GM21515 (cell line): ENCODE measurements at regions not wholly inside any gene's neighbourhood (a gene's known extent, or its start where the extent isn't known, plus 50 kb on each side); places are given as distances from the start of the nearest gene placed in this dataset.

Experiments used
- ATAC-seq: cut with Tn5 transposase; IDR thresholded peaks from one replicate; pipeline ENCODE4 v1.9.1; 2021; ENCODE audit not compliant: unreplicated experiment

DNA sequence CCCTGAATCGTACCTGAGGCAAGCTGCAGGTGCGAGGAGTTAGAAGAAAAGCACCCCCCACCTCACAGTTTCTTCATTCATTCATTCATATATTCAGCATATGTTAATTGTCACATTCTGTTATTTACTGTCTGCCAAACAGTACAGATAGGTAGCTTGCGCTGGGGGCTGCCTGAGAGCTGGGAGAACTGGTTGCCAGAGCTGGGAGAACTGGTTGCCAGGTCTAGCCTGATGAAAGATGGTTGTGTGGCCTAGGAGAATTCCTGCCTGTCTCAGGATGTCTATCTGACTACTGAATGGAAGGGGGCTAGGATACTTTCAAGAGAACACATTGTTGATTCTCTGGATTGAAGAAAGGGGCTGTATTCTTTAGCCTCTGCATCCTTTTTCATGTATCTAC lies 225.9 kb upstream of the POU3F1 start:
- no peak for ATAC-seq

DNA sequence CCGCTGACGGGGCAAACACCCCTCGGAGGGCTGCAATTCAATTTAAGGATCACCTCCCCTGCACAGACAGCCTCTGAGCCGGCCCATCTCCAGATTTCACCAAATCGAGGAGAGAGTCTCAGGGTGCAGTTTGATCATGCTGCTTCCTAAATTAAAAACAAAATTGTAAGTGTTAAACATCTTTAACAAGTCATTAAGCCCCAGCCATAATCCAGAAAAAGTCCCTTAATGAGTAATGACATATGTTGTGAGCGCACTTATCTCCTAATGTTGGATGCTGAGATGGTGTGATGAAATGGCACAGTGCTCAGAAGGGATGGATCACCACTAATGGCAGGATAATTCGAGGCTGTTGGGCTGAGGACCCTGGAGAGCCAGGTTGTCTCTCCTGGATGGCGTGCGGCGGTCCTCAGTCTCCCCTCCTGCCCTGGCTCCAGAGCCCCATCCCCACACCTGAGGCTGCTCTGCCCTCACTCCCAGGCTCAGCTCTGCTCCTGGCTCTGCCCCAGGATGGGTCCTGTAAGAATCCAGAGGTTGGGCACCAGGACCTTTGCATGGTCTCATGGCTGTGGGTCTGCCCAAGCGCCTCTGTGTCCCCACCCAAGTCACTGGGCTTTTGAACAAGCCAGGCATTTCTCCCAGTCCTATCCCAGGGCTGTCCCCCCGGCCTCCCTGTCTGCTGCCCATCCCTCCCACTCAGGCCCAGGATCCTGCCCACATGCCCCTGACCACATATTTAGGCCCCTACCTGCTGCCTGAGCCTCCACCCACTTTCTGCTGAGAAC lies 224.4 kb upstream of the POU3F1 start:
- no peak for ATAC-seq

DNA sequence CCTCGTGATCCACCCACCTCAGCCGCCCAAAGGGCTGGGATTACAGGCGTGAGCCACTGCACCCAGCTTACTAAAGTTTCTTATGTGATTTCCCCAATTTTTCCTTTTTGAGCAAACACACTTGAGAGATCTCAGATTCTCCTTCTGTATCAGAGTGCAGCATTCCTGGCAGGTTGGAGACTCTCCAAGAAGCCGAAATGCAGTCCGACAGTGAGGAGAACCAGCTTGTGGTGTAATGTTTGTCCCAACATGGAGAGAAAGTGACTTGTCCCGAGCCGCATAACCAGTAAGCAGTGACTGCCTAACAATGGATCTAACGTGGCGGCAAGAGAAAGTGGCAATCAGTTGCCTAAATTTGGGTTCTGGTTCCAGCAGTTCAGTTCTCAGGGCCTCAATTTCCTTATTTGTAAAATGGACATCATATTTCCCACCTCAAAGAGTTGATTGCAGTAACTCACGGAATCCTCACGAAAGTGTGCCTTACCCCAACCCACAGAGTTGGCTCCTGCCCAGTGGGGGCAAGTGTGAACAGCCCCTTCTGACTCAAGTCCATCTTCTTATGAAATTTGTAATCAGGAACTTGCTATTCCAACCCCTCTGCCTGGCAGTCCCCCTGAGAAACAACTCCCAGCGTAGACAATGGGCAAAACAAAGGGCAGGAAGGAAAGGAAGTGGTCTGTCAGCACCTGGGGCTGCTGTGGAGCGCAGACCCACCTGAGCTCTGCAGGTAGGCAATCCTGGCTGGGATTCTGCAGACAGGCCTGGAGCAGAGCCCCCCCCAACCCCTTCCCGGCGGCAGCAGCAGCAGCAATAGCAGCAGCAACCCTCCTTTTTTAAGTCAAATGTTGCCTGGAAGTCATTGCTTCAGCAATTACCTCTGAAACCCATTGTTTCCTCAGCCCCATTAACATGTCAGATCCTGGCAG lies 223.6 kb upstream of the POU3F1 start:
- no peak for ATAC-seq

DNA sequence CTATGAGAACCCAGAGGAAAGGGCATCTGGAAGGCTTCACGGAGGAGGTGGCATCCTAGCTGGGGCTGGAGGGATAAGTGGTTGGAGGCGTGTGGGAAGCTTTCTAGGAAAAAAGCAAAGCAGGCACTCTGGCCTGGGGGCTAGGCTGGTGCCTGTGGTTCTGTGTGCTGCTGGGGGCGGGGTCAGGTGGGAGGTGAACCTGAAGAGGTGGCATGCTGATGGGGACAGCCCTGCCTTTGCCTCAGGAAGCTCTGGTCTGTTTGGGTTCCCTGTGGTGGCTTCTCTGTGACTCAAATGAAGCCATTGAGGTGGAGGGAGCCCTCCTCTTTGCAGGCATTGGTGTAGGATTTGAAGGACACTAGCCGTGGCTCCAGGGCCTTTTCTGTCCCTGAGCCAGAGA lies 221.6 kb upstream of the POU3F1 start:
- ATAC-seq = no peak

DNA sequence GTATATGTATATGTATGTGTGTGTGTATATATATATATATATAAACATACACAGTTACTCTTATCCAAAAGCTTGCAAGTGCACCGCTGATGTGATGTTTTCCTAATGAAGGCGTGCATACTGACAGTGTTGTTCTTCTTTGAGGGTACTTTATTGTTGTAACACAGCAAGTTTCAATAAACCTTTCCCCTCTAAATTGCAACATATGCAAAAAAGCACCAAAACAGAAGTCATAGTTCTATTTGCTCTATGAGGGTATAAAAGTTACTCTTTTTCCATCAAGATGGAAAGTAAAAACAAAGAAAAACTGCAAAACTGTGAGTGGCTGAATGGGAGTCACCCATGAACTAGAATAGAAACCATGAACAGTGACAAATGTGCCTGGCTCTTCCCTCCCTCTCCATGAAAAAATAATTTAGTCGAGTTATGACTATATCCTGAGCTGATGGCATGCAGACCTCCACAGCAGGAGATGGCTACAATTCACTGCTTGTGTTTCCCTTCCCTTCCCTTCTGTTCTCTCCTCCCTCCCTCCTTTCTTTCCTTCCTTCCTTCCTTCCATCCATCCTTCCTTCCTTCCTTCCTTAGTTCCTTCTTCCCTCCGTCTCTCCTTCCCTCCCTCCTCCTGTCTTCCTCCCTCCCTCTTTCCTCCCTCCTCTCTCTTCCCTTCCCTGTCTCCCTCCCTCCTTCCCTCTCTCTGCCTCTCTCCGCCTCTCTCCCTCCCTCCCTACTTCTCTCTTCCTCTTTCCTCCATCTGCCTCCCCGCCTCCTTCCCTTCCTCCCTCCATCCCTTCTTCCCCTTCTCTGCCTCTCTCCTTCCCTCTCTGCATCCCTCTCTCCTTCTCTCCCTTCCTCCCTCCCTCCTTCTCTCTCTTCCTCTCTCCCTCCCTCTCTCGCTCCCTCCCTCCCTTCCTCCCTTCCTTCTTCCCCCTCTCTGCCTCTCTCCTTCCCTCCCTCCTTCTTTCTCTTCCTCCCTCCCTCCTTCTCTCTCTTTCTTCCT lies 220.7 kb upstream of the POU3F1 start:
- ATAC-seq = no peak

DNA sequence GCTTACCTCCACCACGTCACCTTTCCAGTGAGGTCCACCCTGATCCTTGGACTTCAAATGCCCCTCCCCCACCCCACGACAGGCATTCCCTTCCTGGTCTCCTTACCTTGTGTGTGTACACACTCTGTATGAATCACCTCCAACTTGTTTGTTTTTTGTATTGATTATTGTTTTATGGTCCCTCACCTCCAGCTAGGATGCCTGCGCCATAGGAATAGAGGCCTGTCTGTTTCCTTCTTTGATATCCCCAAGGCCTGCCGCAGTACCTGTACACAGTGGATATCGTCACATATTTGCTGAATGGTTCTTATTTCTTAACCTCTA lies 219.6 kb upstream of the POU3F1 start:
- ATAC-seq = no peak

DNA sequence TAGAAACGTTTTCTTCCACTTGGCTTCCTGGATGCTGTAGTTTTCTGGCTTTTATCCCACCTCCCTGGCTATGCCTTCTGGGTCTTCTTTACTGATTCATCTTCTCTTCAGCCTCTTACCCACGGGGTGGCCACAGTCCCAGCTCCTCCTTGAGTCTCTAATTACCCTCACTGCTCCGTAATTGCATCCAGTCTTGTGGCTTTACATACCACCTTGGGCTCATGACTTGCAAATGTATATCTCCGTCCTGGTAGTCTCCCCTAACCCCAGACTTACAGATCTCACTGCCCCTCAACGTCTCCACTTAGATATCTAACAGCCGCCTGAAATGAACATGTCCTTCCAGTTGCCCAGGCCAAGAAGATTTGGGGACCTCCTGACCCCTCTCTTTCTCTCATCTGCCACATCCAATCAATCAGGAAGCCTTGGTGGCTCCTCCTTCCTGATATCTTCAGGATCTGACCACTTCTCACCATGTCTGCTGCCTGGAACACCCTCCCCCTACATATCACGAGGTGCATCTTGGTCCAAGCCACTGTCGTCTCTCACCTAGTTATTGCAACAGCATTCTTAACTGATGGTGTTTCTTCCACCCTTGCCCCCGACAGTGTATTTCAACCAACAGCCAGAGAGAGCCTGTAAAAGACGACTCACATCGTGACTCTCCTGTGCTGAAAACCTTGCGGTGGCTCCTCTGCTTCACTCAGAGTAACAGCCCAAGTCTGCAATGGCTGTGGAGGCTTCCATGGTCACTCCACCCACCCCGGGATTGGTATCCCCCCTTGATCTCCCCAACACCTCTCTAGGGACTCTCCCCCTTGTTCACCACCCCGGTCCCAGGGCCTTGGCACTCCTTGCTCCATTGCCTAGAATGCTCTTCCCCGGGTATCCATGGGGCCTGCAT lies 219.0 kb upstream of the POU3F1 start:
- ATAC-seq = no peak

DNA sequence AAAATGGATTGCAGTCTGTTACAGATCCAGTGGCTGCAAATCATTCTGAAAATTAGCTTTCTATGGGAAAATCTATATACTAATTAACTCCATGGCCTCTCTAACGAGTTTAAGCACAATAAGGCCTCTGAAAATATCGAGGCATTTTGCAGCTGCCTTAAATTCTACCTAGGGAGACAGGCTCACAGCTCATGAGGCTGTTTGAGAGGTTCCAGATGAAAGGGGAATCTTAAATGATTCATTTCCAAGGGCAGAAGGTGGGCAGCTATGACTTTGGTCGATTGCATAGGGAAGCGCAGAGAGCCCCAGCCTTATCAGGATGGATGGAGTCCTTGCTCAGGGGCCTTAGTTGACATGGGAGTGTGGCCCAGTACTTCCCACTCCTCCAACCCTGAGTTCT lies 216.8 kb upstream of the POU3F1 start:
- no peak for ATAC-seq

DNA sequence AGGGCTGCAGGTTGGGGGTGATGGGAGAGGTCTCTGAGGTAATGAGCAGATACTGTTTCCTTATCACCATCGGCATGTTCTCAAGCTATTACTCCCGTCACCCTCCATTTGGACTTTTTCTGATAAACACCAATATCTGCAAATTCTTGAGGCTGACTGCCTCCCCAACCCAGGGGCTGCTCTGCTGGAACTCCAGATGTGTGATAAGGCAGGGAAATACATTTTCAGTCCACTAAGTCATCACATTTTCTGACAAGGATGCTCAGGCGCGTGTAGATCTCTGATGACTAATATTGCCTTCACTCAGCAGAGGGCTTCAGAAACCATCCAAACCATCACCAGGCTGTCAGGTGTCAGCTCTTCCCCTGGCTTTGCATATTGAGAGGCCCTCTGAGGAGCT lies 215.0 kb upstream of the POU3F1 start:
- no peak for ATAC-seq

DNA sequence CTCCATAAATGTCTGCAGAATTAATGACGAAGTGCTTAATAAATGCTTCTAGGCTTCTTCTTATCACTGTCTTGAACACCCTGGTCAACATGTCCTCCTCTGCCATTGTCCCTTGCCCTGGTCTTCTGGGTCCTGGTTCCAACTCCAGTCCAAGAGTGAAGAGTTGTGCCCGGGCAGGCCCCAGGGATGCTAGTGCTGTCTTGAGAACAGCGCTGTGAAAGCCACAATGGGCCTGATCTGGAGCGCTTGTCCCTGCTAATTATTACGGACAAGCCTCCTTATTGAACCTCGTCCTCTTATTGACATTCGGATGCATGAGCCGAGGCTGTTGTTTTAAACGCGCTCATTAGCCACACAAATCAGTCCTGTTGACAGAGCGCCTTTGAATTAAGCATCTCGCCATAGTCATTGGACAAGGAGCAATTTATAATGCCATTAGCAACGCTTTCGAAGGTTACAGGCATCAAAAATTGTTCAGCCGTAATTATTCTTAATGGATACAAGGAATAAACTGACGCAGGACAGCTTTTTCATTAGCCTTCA lies 211.6 kb upstream of the POU3F1 start:
- no peak for ATAC-seq

DNA sequence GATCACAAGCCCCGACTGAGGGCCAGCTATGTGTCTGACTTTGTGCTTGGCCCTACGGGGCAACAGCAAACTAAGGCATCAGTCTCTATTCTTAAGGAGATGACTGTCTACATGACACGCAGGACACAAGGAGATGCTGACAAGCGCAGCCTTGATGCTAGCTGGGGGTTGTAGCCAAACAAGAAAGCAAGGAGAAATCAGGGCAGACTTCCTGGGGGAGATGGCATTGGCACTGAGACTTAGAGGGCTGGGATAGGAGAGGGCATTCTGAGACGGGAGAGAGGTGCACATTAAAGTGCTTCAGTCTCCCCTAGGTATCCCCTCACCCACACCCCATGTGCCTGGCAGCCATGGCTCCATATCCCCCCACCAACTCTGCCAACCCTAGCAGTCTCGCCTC lies 210.8 kb upstream of the POU3F1 start:
- ATAC-seq = no peak

DNA sequence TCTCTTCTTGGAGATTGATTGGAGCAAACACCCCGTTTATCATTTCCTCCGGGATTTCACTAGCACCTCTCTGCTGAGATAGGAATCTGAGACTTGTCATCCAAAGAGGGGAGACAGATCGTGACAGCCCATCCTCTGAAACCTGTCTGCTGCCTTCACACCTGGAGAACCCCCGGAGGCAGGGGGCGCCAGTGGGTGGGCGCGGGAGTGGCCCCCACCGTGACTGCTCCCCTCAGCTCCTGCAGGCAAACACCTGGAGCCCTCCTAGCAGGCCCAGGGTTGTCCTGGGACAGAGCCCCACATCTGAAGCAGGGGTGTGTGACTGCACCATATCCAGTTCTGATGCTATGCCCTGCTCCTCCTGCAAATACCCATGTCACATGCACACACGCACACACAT lies 209.5 kb upstream of the POU3F1 start:
- ATAC-seq = no peak

DNA sequence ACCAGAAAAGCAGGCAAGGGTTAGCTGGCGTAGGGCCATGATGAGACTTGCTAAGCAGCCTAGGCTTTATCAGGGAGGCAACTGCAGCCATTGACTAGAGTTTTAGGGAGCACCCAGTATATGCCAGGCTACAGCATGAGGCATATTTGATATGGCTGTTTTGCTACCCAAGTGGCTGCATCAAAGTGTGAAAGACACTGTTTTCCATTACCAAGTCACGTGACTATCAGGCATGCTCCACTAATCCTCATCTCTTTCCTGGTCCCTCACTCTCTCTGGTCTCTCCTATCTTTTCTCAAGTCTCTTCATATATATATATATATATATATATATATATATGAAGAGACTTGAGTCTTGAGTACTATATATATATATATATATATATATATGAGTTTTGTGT lies 206.7 kb upstream of the POU3F1 start:
- no peak for ATAC-seq

DNA sequence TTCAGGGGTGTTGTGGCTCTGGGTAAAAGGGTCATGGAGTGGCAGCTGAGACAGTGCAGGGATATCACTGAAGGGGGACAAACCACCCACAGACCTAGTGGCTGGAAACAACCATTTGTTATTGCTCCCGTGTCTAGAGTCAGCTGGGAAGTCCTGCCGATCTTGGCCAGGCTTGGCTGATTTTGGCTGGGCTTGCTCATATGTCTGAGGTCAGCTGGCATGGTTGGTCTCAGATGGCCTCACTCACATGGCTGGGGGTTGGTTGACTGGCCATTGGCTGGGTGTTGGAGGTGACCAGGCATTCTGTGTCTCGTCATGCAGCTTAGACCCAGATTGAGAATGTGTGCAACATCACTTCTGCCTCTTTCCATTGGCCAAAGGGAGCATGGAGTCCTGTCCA lies 203.8 kb upstream of the POU3F1 start:
- ATAC-seq = no peak

DNA sequence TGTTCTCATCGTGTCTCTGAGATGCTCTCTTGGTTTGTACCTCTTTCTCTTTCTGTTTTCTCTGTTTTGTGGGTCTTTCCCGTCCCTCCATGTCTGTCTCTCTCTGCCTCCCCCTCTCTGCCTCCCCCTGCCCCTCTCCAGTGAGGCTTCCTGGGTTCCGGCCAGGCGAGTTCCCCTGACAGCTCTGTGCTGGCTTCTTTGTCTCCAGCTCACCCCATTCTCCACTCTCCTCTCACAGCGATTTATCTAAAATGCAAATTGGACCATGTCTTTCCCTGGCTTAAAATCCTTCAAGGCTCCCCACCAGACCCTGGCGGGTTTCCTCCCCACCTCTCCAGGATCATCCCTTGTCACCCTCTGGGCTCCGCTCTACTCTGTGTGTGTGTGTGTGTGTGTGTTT lies 202.4 kb upstream of the POU3F1 start:
- no peak for ATAC-seq

DNA sequence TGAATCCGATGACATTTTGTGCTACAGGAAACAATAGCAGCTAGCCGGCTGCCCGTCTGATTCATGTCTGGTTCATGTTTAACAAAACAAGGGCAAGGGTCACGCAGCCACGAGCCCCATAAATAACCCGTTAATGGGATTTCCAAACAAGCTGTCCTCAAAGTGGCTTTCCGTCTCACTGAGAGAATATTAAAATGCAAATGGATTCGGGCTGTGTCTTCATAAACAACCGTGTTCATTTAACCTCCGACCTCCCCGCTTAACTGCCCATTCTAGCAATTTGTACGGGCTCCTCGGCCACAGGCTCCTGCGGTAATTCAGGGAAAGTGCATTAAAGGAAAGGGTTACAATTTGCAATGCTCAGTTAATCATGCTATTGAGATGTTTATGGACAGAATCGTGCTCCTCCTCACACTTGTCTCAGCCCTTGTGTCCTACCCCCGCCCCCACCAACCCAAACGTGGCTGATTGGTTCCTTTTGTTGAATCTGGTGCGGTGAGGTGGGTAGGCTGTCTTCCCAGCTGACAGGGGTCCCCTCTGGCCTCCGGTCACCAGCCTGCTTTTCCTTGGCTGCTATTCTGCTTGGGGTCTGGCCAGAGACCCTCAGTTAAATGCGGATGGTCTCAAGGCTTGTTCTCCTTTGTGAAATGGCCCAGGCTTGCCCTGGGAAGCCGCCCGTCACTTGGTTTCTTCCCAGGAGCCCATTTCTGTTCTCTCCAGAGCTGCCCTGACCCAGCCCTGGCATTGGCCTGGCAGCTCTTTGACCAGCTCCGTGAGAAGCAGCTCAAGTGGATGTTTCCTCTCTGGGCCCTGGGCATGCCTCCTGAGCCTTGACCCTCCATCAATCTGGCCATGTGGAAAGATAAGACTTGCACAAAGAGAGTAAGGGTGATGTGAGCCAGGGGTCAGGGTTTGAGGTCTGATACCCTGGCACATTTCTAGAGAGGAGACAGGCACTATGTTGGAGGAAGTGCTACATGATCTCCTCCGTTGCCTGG lies 200.7 kb upstream of the POU3F1 start:
- no peak for ATAC-seq

DNA sequence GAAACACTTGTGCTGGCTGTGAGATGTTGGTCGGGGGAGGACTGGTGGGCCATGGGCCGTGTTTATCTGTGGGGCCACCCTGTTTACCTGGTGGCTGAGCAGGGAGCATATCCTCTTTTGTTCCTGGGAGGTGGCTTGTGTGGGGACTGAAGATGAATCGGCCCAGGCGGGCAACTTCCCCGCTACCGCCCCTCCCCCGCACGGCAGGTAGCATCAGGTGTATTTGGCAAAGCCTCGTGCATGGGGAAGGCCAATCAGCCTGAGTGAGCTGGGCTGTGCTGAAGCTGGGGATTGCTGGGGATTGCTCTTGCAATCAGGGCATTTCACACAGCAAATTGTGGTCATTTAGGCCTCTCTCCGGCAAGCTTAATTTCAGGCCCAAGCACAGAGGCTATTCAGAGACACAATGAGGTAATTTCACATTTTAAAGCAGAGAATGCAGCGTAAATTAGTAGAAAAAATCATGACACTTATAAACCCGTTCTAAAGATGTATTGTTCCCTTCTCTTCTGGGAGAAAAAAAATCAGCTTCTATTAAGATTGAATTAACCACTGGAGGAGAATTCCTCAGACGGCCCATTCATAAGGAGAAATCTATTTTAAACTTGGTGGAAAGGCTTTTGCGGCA lies 197.7 kb upstream of the POU3F1 start:
- ATAC-seq = no peak

DNA sequence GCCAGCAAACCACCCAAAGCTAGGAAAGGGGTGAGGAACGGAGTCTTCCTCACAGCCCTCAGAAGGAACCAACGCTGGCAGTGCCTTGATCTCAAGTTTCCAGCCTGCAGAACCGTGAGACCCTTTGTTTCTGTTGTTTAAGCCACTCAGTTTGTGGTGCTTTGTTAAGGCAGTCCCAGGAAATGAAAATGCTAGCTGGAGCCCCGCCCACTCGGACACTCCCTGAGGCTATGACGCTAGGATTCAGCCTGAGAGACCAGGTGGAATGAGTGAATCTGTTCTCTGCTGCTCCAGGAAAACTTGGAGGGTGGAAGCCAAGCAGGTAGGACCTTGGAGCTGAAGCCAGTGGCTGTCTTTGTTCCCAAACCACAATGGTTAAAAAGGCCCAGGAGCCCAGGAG lies 196.5 kb upstream of the POU3F1 start:
- ATAC-seq = no peak
